Muscle layer of duodenum (tissue), 2 donors: ENCODE measurements at regions not wholly inside any gene's neighbourhood (a gene's known extent, or its start where the extent isn't known, plus 50 kb on each side); places are given as distances from the start of the nearest gene placed in this dataset.

Experiments used
- H3K27ac ChIP-seq: one replicate; pipeline ENCODE4 v1.7.0; 2013; ENCODE audit warnings: mild to moderate bottlenecking, low read length
- H3K27me3 ChIP-seq: one replicate; pipeline ENCODE4 v1.7.0; 2013; ENCODE audit warnings: low read depth, mild to moderate bottlenecking, control low read depth, low read length
- H3K36me3 ChIP-seq, 2 donors: one replicate each; pipeline ENCODE4 v1.7.0; 2013; ENCODE audit warnings: low read length in 2 of 2, control low read depth in 1 of 2, mild to moderate bottlenecking in 1 of 2; ENCODE audit not compliant: insufficient read depth in 2 of 2, control insufficient read depth in 1 of 2
- H3K4me1 ChIP-seq, 2 donors: one replicate each; pipeline ENCODE4 v1.7.0; 2013; ENCODE audit warnings: low read length in 2 of 2, mild to moderate bottlenecking in 2 of 2, control low read depth in 1 of 2, moderate library complexity in 1 of 2; ENCODE audit not compliant: insufficient read depth in 2 of 2, control insufficient read depth in 1 of 2
- H3K4me3 ChIP-seq, 2 donors: one replicate each; pipeline ENCODE4 v1.7.0; 2013; ENCODE audit warnings: low read length in 2 of 2, low read depth in 1 of 2, mild to moderate bottlenecking in 1 of 2
- H3K9me3 ChIP-seq, 2 donors: one replicate each; pipeline ENCODE4 v1.7.0; 2013; ENCODE audit warnings: low read length in 2 of 2, control low read depth in 1 of 2, mild to moderate bottlenecking in 1 of 2; ENCODE audit not compliant: control insufficient read depth in 1 of 2
- donor health status: healthy.

- no peaks in the 10 kb centered on the region for H3K4me1 ChIP-seq
- H3K36me3 ChIP-seq: no peaks in the 10 kb centered on the region
- H3K27ac ChIP-seq: no peak overlapping the region
- no peaks in the 10 kb centered on the region for H3K27me3 ChIP-seq
- peaks cover 0 to 7% of the 10 kb centered on the region in 2 donors for H3K9me3 ChIP-seq
- H3K4me3 ChIP-seq: no peak overlapping the region
These were observed 74.2 kb downstream of the FZD10 start for GRCh38 chr12:130236446-130236845.

GRCh38 chr12:130240831-130241590 is 78.7 kb downstream of the FZD10 start:
- Histone ChIP-seq H3K4me1 (no peaks in the 10 kb centered on the region), H3K9me3 (no peaks in the 10 kb centered on the region), H3K4me3 (no peak overlapping the region), H3K27me3 (no peaks in the 10 kb centered on the region), H3K36me3 (no peaks in the 10 kb centered on the region), H3K27ac (no peak overlapping the region)

- Histone ChIP-seq H3K9me3 (no peaks in the 10 kb centered on the region), H3K27me3 (no peaks in the 10 kb centered on the region), H3K36me3 (no peaks in the 10 kb centered on the region), H3K4me3 (no peak overlapping the region), H3K4me1 (no peaks in the 10 kb centered on the region), H3K27ac (no peak overlapping the region)
These were observed 80.2 kb downstream of the FZD10 start for GRCh38 chr12:130242506-130242905.

- Histone ChIP-seq H3K36me3 (no peaks in the 10 kb centered on the region), H3K27ac (no peak overlapping the region), H3K4me1 (no peaks in the 10 kb centered on the region), H3K9me3 (peaks cover 0 to 2% of the 10 kb centered on the region in 2 donors), H3K27me3 (no peaks in the 10 kb centered on the region), H3K4me3 (no peak overlapping the region)
These were observed 83.0 kb downstream of the FZD10 start for GRCh38 chr12:130245251-130245650.

GRCh38 chr12:130246560-130246959 is 84.3 kb downstream of the FZD10 start:
- H3K9me3 ChIP-seq: peaks cover 0 to 2% of the 10 kb centered on the region in 2 donors
- H3K36me3 ChIP-seq: no peaks in the 10 kb centered on the region
- H3K4me3 ChIP-seq: no peak overlapping the region
- no peaks in the 10 kb centered on the region for H3K27me3 ChIP-seq
- no peak overlapping the region for H3K27ac ChIP-seq
- no peaks in the 10 kb centered on the region for H3K4me1 ChIP-seq

- H3K27ac ChIP-seq: no peak overlapping the region
- H3K4me1 ChIP-seq: no peaks in the 10 kb centered on the region
- no peaks in the 10 kb centered on the region for H3K36me3 ChIP-seq
- no peaks in the 10 kb centered on the region for H3K27me3 ChIP-seq
- H3K4me3 ChIP-seq: no peak overlapping the region
- peaks cover 0 to 2% of the 10 kb centered on the region in 2 donors for H3K9me3 ChIP-seq
These were observed 85.5 kb downstream of the FZD10 start for GRCh38 chr12:130247634-130248237.

GRCh38 chr12:130249376-130249775 is 87.1 kb downstream of the FZD10 start:
- Histone ChIP-seq H3K36me3 (no peaks in the 10 kb centered on the region), H3K4me3 (no peak overlapping the region)

GRCh38 chr12:130251236-130251780 is 86.4 kb upstream of the PIWIL1 start:
- no peaks in the 10 kb centered on the region for H3K27me3 ChIP-seq
- H3K27ac ChIP-seq: no peak overlapping the region
- peaks cover 0 to 2% of the 10 kb centered on the region in 2 donors for H3K9me3 ChIP-seq
- H3K4me3 ChIP-seq: no peak overlapping the region
- no peaks in the 10 kb centered on the region for H3K4me1 ChIP-seq
- no peaks in the 10 kb centered on the region for H3K36me3 ChIP-seq

More at GRCh38 chr12:130249376-130249775, 87.1 kb downstream of the FZD10 start:
- Histone ChIP-seq H3K27ac (no peak overlapping the region), H3K27me3 (no peaks in the 10 kb centered on the region), H3K9me3 (peaks cover 0 to 2% of the 10 kb centered on the region in 2 donors), H3K4me1 (no peaks in the 10 kb centered on the region)

GRCh38 chr12:130253866-130254265 is 83.8 kb upstream of the PIWIL1 start:
- H3K9me3 ChIP-seq: peaks cover 0 to 2% of the 10 kb centered on the region in 2 donors
- H3K4me3 ChIP-seq: no peak overlapping the region
- H3K4me1 ChIP-seq: no peaks in the 10 kb centered on the region
- H3K27ac ChIP-seq: no peak overlapping the region
- H3K36me3 ChIP-seq: no peaks in the 10 kb centered on the region
- H3K27me3 ChIP-seq: no peaks in the 10 kb centered on the region

- H3K36me3 ChIP-seq: no peaks in the 10 kb centered on the region
- no peaks in the 10 kb centered on the region for H3K27me3 ChIP-seq
- H3K4me3 ChIP-seq: no peak overlapping the region
- peaks cover 0 to 1% of the 10 kb centered on the region in 2 donors for H3K9me3 ChIP-seq
- H3K4me1 ChIP-seq: no peaks in the 10 kb centered on the region
- H3K27ac ChIP-seq: no peak overlapping the region
These were observed 83.0 kb upstream of the PIWIL1 start for GRCh38 chr12:130254461-130255276.

- Histone ChIP-seq H3K4me1 (no peaks in the 10 kb centered on the region), H3K9me3 (no peaks in the 10 kb centered on the region), H3K4me3 (no peak overlapping the region), H3K36me3 (no peaks in the 10 kb centered on the region), H3K27ac (no peak overlapping the region), H3K27me3 (no peaks in the 10 kb centered on the region)
These were observed 78.8 kb upstream of the PIWIL1 start for GRCh38 chr12:130258863-130259262.
